Stomach (tissue), 4 donors: ENCODE measurements at regions not wholly inside any gene's neighbourhood (a gene's known extent, or its start where the extent isn't known, plus 50 kb on each side); places are given as distances from the start of the nearest gene placed in this dataset.

ENCODE experiments used
- EP300 ChIP-seq: sonication (generic); formaldehyde crosslinking; IDR thresholded peaks from one replicate; pipeline ENCODE4 v1.6.1; 2017; ENCODE audit warnings: antibody characterized with exemption
- POLR2A ChIP-seq, 4 donors: fragments of 450-650 bp; IDR thresholded peaks; one replicate each; pipeline ENCODE4 v1.6.1; 2016; ENCODE audit warnings: antibody characterized with exemption in 4 of 4, control low read depth in 2 of 4, mild to moderate bottlenecking in 1 of 4, moderate library complexity in 1 of 4
- POLR2AphosphoS5 ChIP-seq, 3 donors: sonication (generic); formaldehyde crosslinking; IDR thresholded peaks; one replicate each; pipeline ENCODE4 v1.6.1; 2016; ENCODE audit warnings: antibody characterized with exemption in 3 of 3
- TF ChIP-seq, protein P1 (sequence below), 7 experiments: fragments of 450-650 bp in 4 of 7; fragments of 200-600 bp in 3 of 7; sonication (generic) in 3 of 7; IDR thresholded peaks; one replicate each; pipeline ENCODE4 v1.5.1; 2016 to 2019; ENCODE audit warnings: antibody characterized with exemption in 7 of 7, control low read depth in 2 of 7, mild to moderate bottlenecking in 1 of 7

GRCh38 chr12:43281563-43281962, 270.4 kb downstream of the ADAMTS20 start:
- TF ChIP-seq, protein P1, sequence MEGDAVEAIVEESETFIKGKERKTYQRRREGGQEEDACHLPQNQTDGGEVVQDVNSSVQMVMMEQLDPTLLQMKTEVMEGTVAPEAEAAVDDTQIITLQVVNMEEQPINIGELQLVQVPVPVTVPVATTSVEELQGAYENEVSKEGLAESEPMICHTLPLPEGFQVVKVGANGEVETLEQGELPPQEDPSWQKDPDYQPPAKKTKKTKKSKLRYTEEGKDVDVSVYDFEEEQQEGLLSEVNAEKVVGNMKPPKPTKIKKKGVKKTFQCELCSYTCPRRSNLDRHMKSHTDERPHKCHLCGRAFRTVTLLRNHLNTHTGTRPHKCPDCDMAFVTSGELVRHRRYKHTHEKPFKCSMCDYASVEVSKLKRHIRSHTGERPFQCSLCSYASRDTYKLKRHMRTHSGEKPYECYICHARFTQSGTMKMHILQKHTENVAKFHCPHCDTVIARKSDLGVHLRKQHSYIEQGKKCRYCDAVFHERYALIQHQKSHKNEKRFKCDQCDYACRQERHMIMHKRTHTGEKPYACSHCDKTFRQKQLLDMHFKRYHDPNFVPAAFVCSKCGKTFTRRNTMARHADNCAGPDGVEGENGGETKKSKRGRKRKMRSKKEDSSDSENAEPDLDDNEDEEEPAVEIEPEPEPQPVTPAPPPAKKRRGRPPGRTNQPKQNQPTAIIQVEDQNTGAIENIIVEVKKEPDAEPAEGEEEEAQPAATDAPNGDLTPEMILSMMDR (IDR thresholded peaks at IDR 0.05): no peak
- TF ChIP-seq EP300 (no peak), POLR2AphosphoS5 (IDR thresholded peaks at IDR 0.05) (no peak), POLR2A (IDR thresholded peaks at IDR 0.05) (no peak)
